HG02588 (cell line): ENCODE measurements at regions not wholly inside any gene's neighbourhood (a gene's known extent, or its start where the extent isn't known, plus 50 kb on each side); places are given as distances from the start of the nearest gene placed in this dataset.
"Not testable (repeated sequence)": the region's sequence is repeated elsewhere in the genome, so short reads cannot be mapped to it uniquely, and the experiment has no call there.

ENCODE experiments used
- ATAC-seq: cut with Tn5 transposase; IDR thresholded peaks from one replicate; pipeline ENCODE4 v1.9.1; 2021; ENCODE audit warnings: mild to moderate bottlenecking, moderate library complexity; ENCODE audit not compliant: unreplicated experiment

- no peak for ATAC-seq
Observed at GRCh38 chr13:86920961-86921360, 750.2 kb upstream of the SLITRK5 start.

- ATAC-seq, result no peak
Observed at GRCh38 chr13:86922936-86923335, 748.2 kb upstream of the SLITRK5 start.

GRCh38 chr13:86926916-86927315 is 744.3 kb upstream of the SLITRK5 start:
- not testable (repeated sequence) for ATAC-seq

- no peak for ATAC-seq
Observed at GRCh38 chr13:86932776-86933334, 738.3 kb upstream of the SLITRK5 start.

- ATAC-seq, result no peak
Observed at GRCh38 chr13:86933676-86934075, 737.5 kb upstream of the SLITRK5 start.

- ATAC-seq, result no peak
Observed at GRCh38 chr13:86937316-86937715, 733.9 kb upstream of the SLITRK5 start.

- no peak for ATAC-seq
Observed at GRCh38 chr13:86945584-86945983, 725.6 kb upstream of the SLITRK5 start.

GRCh38 chr13:86946734-86947133 is 724.4 kb upstream of the SLITRK5 start:
- no peak for ATAC-seq

GRCh38 chr13:86954341-86954740 is 716.8 kb upstream of the SLITRK5 start:
- no peak for ATAC-seq

GRCh38 chr13:86960876-86961275 is 710.3 kb upstream of the SLITRK5 start:
- no peak for ATAC-seq

- no peak for ATAC-seq
Observed at GRCh38 chr13:86974251-86974994, 696.7 kb upstream of the SLITRK5 start.

GRCh38 chr13:86974995-86975328 is 696.2 kb upstream of the SLITRK5 start:
- no peak for ATAC-seq

- ATAC-seq, result no peak
Observed at GRCh38 chr13:86976521-86977324, 694.4 kb upstream of the SLITRK5 start.

- ATAC-seq, result no peak
Observed at GRCh38 chr13:86986448-86986847, 684.7 kb upstream of the SLITRK5 start.

GRCh38 chr13:86992251-86992650 is 678.9 kb upstream of the SLITRK5 start:
- ATAC-seq, result no peak

GRCh38 chr13:87003265-87003664 is 667.9 kb upstream of the SLITRK5 start:
- ATAC-seq, result no peak

GRCh38 chr13:87005511-87005910 is 665.7 kb upstream of the SLITRK5 start:
- ATAC-seq, result no peak

- ATAC-seq, result no peak
Observed at GRCh38 chr13:87035526-87035925, 635.6 kb upstream of the SLITRK5 start.

GRCh38 chr13:87042946-87043345 is 628.2 kb upstream of the SLITRK5 start:
- no peak for ATAC-seq

GRCh38 chr13:87052731-87053130 is 618.4 kb upstream of the SLITRK5 start:
- no peak for ATAC-seq

- no peak for ATAC-seq
Observed at GRCh38 chr13:87057807-87058520, 613.2 kb upstream of the SLITRK5 start.
